CD14-positive monocyte (primary cell): ENCODE measurements at regions not wholly inside any gene's neighbourhood (a gene's known extent, or its start where the extent isn't known, plus 50 kb on each side); places are given as distances from the start of the nearest gene placed in this dataset.

ENCODE experiments used
- DNase-seq, 3 donors: peaks; one replicate each; pipeline ENCODE4 v3.0.0-alpha.2; 2011 to 2022
- H2AFZ ChIP-seq: 2 replicates; pipeline ENCODE4 v1.6.0; 2012; ENCODE audit warnings: mild to moderate bottlenecking, low read depth, low read length, inconsistent platforms; ENCODE audit not compliant: insufficient read depth, poor library complexity, severe bottlenecking
- H3K27ac ChIP-seq, 2 donors: 1 replicate in 1 of 2; 2 replicates in 1 of 2; pipeline ENCODE4 v1.5.1; 2012 to 2013; ENCODE audit warnings: low read length in 2 of 2, control low read depth in 1 of 2, inconsistent platforms in 1 of 2, low read depth in 1 of 2, mild to moderate bottlenecking in 1 of 2
- H3K27me3 ChIP-seq, 2 donors: one replicate each; pipeline versions ENCODE4 v1.6.0 to v1.6.1; 2011 to 2013; ENCODE audit warnings: low read length in 2 of 2; ENCODE audit not compliant: control insufficient read depth in 2 of 2, insufficient read depth in 2 of 2
- H3K36me3 ChIP-seq, 2 donors: replicated peaks in 1 of 2; 1 replicate in 1 of 2; 2 replicates in 1 of 2; pipeline versions ENCODE4 v1.5.1 to v1.6.1; 2012 to 2013; ENCODE audit warnings: low read length in 2 of 2, control low read depth in 1 of 2, inconsistent platforms in 1 of 2, mild to moderate bottlenecking in 1 of 2; ENCODE audit not compliant: insufficient read depth in 2 of 2, control insufficient read depth in 1 of 2
- H3K4me1 ChIP-seq, 2 donors: 1 replicate in 1 of 2; 2 replicates in 1 of 2; pipeline versions ENCODE4 v1.5.1 to v1.6.1; 2012 to 2013; ENCODE audit warnings: low read length in 2 of 2, control low read depth in 1 of 2, inconsistent platforms in 1 of 2, mild to moderate bottlenecking in 1 of 2, moderate library complexity in 1 of 2; ENCODE audit not compliant: insufficient read depth in 2 of 2, control insufficient read depth in 1 of 2
- H3K4me2 ChIP-seq: replicated peaks from 2 replicates; pipeline ENCODE3; 2012; ENCODE audit warnings: low read length, moderate library complexity, mild to moderate bottlenecking; ENCODE audit not compliant: poor library complexity, severe bottlenecking; ENCODE audit errors: extremely low read depth
- H3K4me3 ChIP-seq, 3 experiments: fragments of 200-600 bp in 1 of 3; sonication (generic) in 1 of 3; replicated peaks in 1 of 3; 1 replicate in 2 of 3; 2 replicates in 1 of 3; pipeline ENCODE4 v1.5.1; 2011 to 2013; ENCODE audit warnings: low read length in 3 of 3, mild to moderate bottlenecking in 3 of 3, control low read depth in 2 of 3, low read depth in 2 of 3, inconsistent platforms in 1 of 3, moderate library complexity in 1 of 3
- H3K79me2 ChIP-seq: 2 replicates; pipeline ENCODE4 v1.6.0; 2012; ENCODE audit warnings: mild to moderate bottlenecking, control low read depth, inconsistent platforms, low read length, moderate library complexity; ENCODE audit not compliant: insufficient read depth
- H3K9ac ChIP-seq: 2 replicates; pipeline ENCODE4 v1.6.0; 2017; ENCODE audit warnings: low read length, mild to moderate bottlenecking; ENCODE audit not compliant: insufficient read depth, poor library complexity, severe bottlenecking
- H3K9me3 ChIP-seq, 2 donors: replicated peaks in 1 of 2; 1 replicate in 1 of 2; 2 replicates in 1 of 2; pipeline versions ENCODE4 v1.5.1 to v1.6.1; 2012 to 2013; ENCODE audit warnings: low read length in 2 of 2, control low read depth in 1 of 2; ENCODE audit not compliant: control insufficient read depth in 1 of 2, insufficient read depth in 1 of 2
- H4K20me1 ChIP-seq: 2 replicates; pipeline ENCODE4 v1.6.0; 2012; ENCODE audit warnings: mild to moderate bottlenecking, low read length, control low read depth, moderate library complexity; ENCODE audit not compliant: insufficient read depth
- H3K27ac Mint-ChIP-seq, 7 donors: one replicate each; pipeline ENCODE4 v1.8.0; 2020; ENCODE audit warnings: mild to moderate bottlenecking in 7 of 7, mixed read lengths in 7 of 7, moderate library complexity in 6 of 7, inconsistent platforms in 2 of 7
- H3K27me3 Mint-ChIP-seq, 3 donors: one replicate each; pipeline ENCODE4 v1.8.0; 2021 to 2022; ENCODE audit warnings: low read depth in 3 of 3, mild to moderate bottlenecking in 3 of 3, mixed read lengths in 3 of 3, moderate library complexity in 3 of 3, inconsistent platforms in 1 of 3
- H3K36me3 Mint-ChIP-seq, 2 donors: one replicate each; pipeline ENCODE4 v1.8.0; 2020; ENCODE audit warnings: mixed read lengths in 2 of 2, inconsistent platforms in 1 of 2, mild to moderate bottlenecking in 1 of 2
- H3K4me1 Mint-ChIP-seq: one replicate; pipeline ENCODE4 v1.8.0; 2020; ENCODE audit warnings: mild to moderate bottlenecking, mixed read lengths
- H3K4me3 Mint-ChIP-seq, 2 donors: one replicate each; pipeline ENCODE4 v1.8.0; 2020; ENCODE audit warnings: mild to moderate bottlenecking in 2 of 2, mixed read lengths in 2 of 2, moderate library complexity in 1 of 2
- H3K9me3 Mint-ChIP-seq, 7 donors: one replicate each; pipeline ENCODE4 v1.8.0; 2020 to 2022; ENCODE audit warnings: mixed read lengths in 7 of 7, mild to moderate bottlenecking in 6 of 7, moderate library complexity in 6 of 7, inconsistent platforms in 2 of 7
- CTCF ChIP-seq: fragments of 200-600 bp; IDR thresholded peaks from one replicate; pipeline ENCODE4 v1.8.0; 2022; ENCODE audit warnings: antibody characterized with exemption, mild to moderate bottlenecking
- WGBS: methylation state at CpG from one replicate; pipeline ENCODE4 v1.1.5; 2013; ENCODE audit warnings: missing lambda C conversion rate; ENCODE audit not compliant: insufficient coverage; 5-methylcytosine and 5-hydroxymethylcytosine counted together
- intact Hi-C, 2 donors: fragments of 100-400 bp; cut with micrococcal nuclease; formaldehyde crosslinking; loops; one replicate each; pipeline versions ENCODE4 v1.15.0 to v1.15.1; 2023

- Histone ChIP-seq H3K4me2 (no peak overlapping the region), H3K9ac (no peak overlapping the region), H3K4me3 (no peak overlapping the region), H4K20me1 (no peaks in the 10 kb centered on the region), H3K79me2 (no peaks in the 10 kb centered on the region), H3K27me3 (no peaks in the 10 kb centered on the region), H3K27ac (no peak overlapping the region), H3K36me3 (no peaks in the 10 kb centered on the region), H2AFZ (no peak overlapping the region), H3K4me1 (peaks cover 18 to 26% of the 10 kb centered on the region in 2 donors), H3K9me3 (no peaks in the 10 kb centered on the region)
- Mint-ChIP-seq H3K36me3 (no peaks in the 10 kb centered on the region), H3K9me3 (no peaks in the 10 kb centered on the region), H3K27ac (peak overlapping the region in 1 of 7 donors; percentile 44), H3K27me3 (peaks cover 7 to 12% (median 7%) of the 10 kb centered on the region in 3 donors), H3K4me3 (no peak overlapping the region), H3K4me1 (peaks cover 34% of the 10 kb centered on the region)
- no peak for TF ChIP-seq CTCF
- no peak for DNase-seq
- intact Hi-C loops: loop anchor here (10.0 kb wide), 1 partner anchor 194 kb away; no protein-coding TSS in a partner anchor
- WGBS: 100% methylated on average over 2 of the region's 6 CpGs
Measured at GRCh38 chr2:9141091-9141667, 65.4 kb upstream of the ASAP2 start.

GRCh38 chr2:9140645-9141044, 66.0 kb upstream of the ASAP2 start:
- no peaks in the 10 kb centered on the region for H3K36me3 Mint-ChIP-seq
- H3K9ac ChIP-seq: no peak overlapping the region
- TF ChIP-seq CTCF: no peak
- peaks cover 7 to 11% (median 7%) of the 10 kb centered on the region in 3 donors for H3K27me3 Mint-ChIP-seq
- H3K36me3 ChIP-seq: no peaks in the 10 kb centered on the region
- no peaks in the 10 kb centered on the region for H3K9me3 ChIP-seq
- no peaks in the 10 kb centered on the region for H4K20me1 ChIP-seq
- 84% methylated on average over 7 of the region's 7 CpGs for WGBS
- DNase-seq: no peak
- H3K4me1 Mint-ChIP-seq: peaks cover 34% of the 10 kb centered on the region
- H2AFZ ChIP-seq: no peak overlapping the region
- H3K79me2 ChIP-seq: no peaks in the 10 kb centered on the region
- no peak overlapping the region for H3K4me3 ChIP-seq
- H3K9me3 Mint-ChIP-seq: no peaks in the 10 kb centered on the region
- H3K4me2 ChIP-seq: no peak overlapping the region
- intact Hi-C loops: loop anchor here (10.0 kb wide), 1 partner anchor 194 kb away; no protein-coding TSS in a partner anchor
- no peaks in the 10 kb centered on the region for H3K27me3 ChIP-seq
- no peak overlapping the region for H3K27ac Mint-ChIP-seq
- no peak overlapping the region for H3K4me3 Mint-ChIP-seq
- H3K27ac ChIP-seq: no peak overlapping the region
- H3K4me1 ChIP-seq: peaks cover 18 to 26% of the 10 kb centered on the region in 2 donors
